ENCODE measurements at regions not wholly inside any gene's neighbourhood (a gene's known extent, or its start where the extent isn't known, plus 50 kb on each side); places are given as distances from the start of the nearest gene placed in this dataset.

DNA sequence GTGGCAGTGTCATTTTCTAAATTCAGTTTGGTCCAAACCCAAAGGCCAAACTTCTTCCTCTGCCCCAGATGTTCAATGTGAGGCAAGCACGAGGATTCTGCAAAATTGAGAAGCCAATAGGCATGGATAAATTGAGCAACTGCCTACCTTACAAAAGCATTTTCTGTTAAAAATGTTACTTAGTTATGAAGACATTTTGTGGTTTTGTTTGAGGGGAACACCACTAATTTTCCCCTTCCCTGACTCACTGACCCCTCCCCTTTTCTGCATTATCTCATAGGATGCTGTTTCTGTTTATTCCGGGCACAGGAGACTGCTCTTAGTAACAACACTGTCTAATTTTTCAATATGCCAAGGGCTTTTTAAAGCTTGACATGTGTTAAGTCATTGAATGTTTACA is 462.8 kb downstream of the INSC start:
- RAD21 ChIA-PET (ENCODE audit: low non-redundant PET in 1 of 2, low total read pairs in 2 of 2, uncharacterized antibody in 2 of 2, unreplicated experiment in 2 of 2), result no interaction called here
- no TSS peak for BruUV-seq (replicated peaks)
- Histone ChIP-seq H3K4me2 (ENCODE audit: low read length) (no peak overlapping the region), H3K27me3 (ENCODE audit: insufficient read depth, low read length) (peaks cover 21% of the 10 kb centered on the region; the same call in 1 of the 2 replicates), H3K4me3 (replicated peaks in 1 of 2; ENCODE audit: low read depth in 1 of 2, low read length in 2 of 2) (no peak overlapping the region), H3K36me3 (ENCODE audit: control insufficient read depth in 1 of 2, insufficient read depth in 2 of 2, low read length in 2 of 2) (no peaks in the 10 kb centered on the region), H3K9me3 (ENCODE audit: control insufficient read depth in 1 of 2, insufficient read depth in 1 of 2, low read depth in 1 of 2, low read length in 2 of 2) (no peaks in the 10 kb centered on the region), H4K20me1 (ENCODE audit: insufficient read depth) (no peaks in the 10 kb centered on the region), H3K9ac (ENCODE audit: low read length) (no peak overlapping the region), H2AFZ (ENCODE audit: low read depth, low read length, poor library complexity, severe bottlenecking) (no peak overlapping the region), H3K4me1 (ENCODE audit: control insufficient read depth in 1 of 2, insufficient read depth in 2 of 2, low read length in 2 of 2) (no peaks in the 10 kb centered on the region), H3K9me2 (ENCODE audit: insufficient read depth) (no peaks in the 10 kb centered on the region), H3K27ac (ENCODE audit: low read depth, low read length) (no peak overlapping the region), H3K79me2 (ENCODE audit: insufficient read depth, low read length) (no peaks in the 10 kb centered on the region)
- POLR2A ChIA-PET, result no interaction called here
- ATAC-seq (no peak), DNase-seq (ENCODE audit: low read depth, low spot score) (no peak)
- intact Hi-C loops (cut with micrococcal nuclease), result no loop called here
- TF ChIP-seq SP1 (IDR thresholded peaks at IDR 0.05; ENCODE audit: low read depth), result no peak
- no peak for TF ChIP-seq POLR2AphosphoS5 (IDR thresholded peaks at IDR 0.05; ENCODE audit: low read depth, low read length)
- no peak for TF ChIP-seq EGR1 (IDR thresholded peaks at IDR 0.05; ENCODE audit: low read depth)
- TF ChIP-seq, protein P1, sequence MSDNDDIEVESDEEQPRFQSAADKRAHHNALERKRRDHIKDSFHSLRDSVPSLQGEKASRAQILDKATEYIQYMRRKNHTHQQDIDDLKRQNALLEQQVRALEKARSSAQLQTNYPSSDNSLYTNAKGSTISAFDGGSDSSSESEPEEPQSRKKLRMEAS (IDR thresholded peaks at IDR 0.05), result no peak
- TF ChIP-seq, protein P2, sequence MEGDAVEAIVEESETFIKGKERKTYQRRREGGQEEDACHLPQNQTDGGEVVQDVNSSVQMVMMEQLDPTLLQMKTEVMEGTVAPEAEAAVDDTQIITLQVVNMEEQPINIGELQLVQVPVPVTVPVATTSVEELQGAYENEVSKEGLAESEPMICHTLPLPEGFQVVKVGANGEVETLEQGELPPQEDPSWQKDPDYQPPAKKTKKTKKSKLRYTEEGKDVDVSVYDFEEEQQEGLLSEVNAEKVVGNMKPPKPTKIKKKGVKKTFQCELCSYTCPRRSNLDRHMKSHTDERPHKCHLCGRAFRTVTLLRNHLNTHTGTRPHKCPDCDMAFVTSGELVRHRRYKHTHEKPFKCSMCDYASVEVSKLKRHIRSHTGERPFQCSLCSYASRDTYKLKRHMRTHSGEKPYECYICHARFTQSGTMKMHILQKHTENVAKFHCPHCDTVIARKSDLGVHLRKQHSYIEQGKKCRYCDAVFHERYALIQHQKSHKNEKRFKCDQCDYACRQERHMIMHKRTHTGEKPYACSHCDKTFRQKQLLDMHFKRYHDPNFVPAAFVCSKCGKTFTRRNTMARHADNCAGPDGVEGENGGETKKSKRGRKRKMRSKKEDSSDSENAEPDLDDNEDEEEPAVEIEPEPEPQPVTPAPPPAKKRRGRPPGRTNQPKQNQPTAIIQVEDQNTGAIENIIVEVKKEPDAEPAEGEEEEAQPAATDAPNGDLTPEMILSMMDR (IDR thresholded peaks at IDR 0.05 in 2 of 3, conservative IDR thresholded peaks at IDR 0.05 in 1 of 3; ENCODE audit: borderline replicate concordance in 1 of 3, insufficient read depth in 1 of 3, low read depth in 2 of 3, low read length in 2 of 3), result no peak
- TF ChIP-seq, protein P3, sequence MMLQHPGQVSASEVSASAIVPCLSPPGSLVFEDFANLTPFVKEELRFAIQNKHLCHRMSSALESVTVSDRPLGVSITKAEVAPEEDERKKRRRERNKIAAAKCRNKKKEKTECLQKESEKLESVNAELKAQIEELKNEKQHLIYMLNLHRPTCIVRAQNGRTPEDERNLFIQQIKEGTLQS (IDR thresholded peaks at IDR 0.05), result no peak
- no peak for TF ChIP-seq YY1 (IDR thresholded peaks at IDR 0.05; ENCODE audit: extremely low read depth, insufficient replicate concordance, low read depth, low read length)
- TF ChIP-seq SRF (IDR thresholded peaks at IDR 0.05; ENCODE audit: low read depth), result no peak
- TF ChIP-seq POLR2A (IDR thresholded peaks at IDR 0.05; ENCODE audit: borderline replicate concordance, extremely low read depth, insufficient read depth, insufficient read length), result no peak
- no peak for TF ChIP-seq EZH2phosphoT487 (IDR thresholded peaks at IDR 0.05; ENCODE audit: borderline replicate concordance)
- no peak for TF ChIP-seq SIN3A (IDR thresholded peaks at IDR 0.05; ENCODE audit: low read depth)
- TF ChIP-seq ZBTB33 (IDR thresholded peaks at IDR 0.05; ENCODE audit: extremely low read depth, insufficient replicate concordance, low read length), result no peak
- no peak for TF ChIP-seq ZNF274 (IDR thresholded peaks at IDR 0.05; ENCODE audit: low read depth, low read length)
- TF ChIP-seq REST (IDR thresholded peaks at IDR 0.05; ENCODE audit: low read depth), result no peak
- TF ChIP-seq ZFX (IDR thresholded peaks at IDR 0.05), result no peak
- TF ChIP-seq EZH2 (IDR thresholded peaks at IDR 0.05), result no peak
- TF ChIP-seq CEBPB (IDR thresholded peaks at IDR 0.05; ENCODE audit: low read depth), result no peak
- TF ChIP-seq JUND (IDR thresholded peaks at IDR 0.05), result no peak
- TF ChIP-seq ELF1 (IDR thresholded peaks at IDR 0.05; ENCODE audit: borderline replicate concordance, low read depth), result no peak
- TF ChIP-seq RAD21 (IDR thresholded peaks at IDR 0.05; ENCODE audit: low read depth), result no peak
- CTCF ChIA-PET, result no interaction called here

Data from HCT116 (cell line).